ENCODE measurements at regions not wholly inside any gene's neighbourhood (a gene's known extent, or its start where the extent isn't known, plus 50 kb on each side); places are given as distances from the start of the nearest gene placed in this dataset.

GRCh38 chr1:213891989-213892902 lies 95.5 kb upstream of the PROX1 start:
- H2AFZ ChIP-seq (ENCODE audit: insufficient read depth, low read depth, low read length, poor library complexity, severe bottlenecking) = no peak overlapping the region
- TF ChIP-seq CTCF (IDR thresholded peaks at IDR 0.05) = no peak
- H3K79me2 ChIP-seq (ENCODE audit: insufficient read depth, low read length) = no peaks in the 10 kb centered on the region
- H3K4me1 ChIP-seq (ENCODE audit: control insufficient read depth in 1 of 2, insufficient read depth in 2 of 2, low read length in 2 of 2) = no peaks in the 10 kb centered on the region
- H3K27me3 Mint-ChIP-seq (ENCODE audit: low read depth in 3 of 3) = no peaks in the 10 kb centered on the region
- H3K9me3 ChIP-seq (replicated peaks in 1 of 2; ENCODE audit: control insufficient read depth in 1 of 2, insufficient read depth in 1 of 2, low read length in 2 of 2) = no peaks in the 10 kb centered on the region
- no peaks in the 10 kb centered on the region for H3K36me3 Mint-ChIP-seq
- H3K4me2 ChIP-seq (replicated peaks; ENCODE audit: extremely low read depth, low read length, poor library complexity, severe bottlenecking) = no peak overlapping the region
- H3K9me3 Mint-ChIP-seq = peaks cover 0 to 7% (median 0%) of the 10 kb centered on the region in 7 donors
- H3K4me1 Mint-ChIP-seq = no peaks in the 10 kb centered on the region
- no peaks in the 10 kb centered on the region for H3K27me3 ChIP-seq (ENCODE audit: control insufficient read depth in 2 of 2, insufficient read depth in 2 of 2, low read length in 2 of 2)
- no peaks in the 10 kb centered on the region for H4K20me1 ChIP-seq (ENCODE audit: insufficient read depth, low read length)
- intact Hi-C loops (cut with micrococcal nuclease) = no loop called here
- no CpG with 5 or more reads among the region's 6 CpGs for WGBS (ENCODE audit: insufficient coverage)
- no peak overlapping the region for H3K4me3 Mint-ChIP-seq
- H3K4me3 ChIP-seq (replicated peaks in 1 of 3; ENCODE audit: low read depth in 2 of 3, low read length in 3 of 3) = no peak overlapping the region
- no peak overlapping the region for H3K9ac ChIP-seq (ENCODE audit: insufficient read depth, low read length, poor library complexity, severe bottlenecking)
- H3K36me3 ChIP-seq (replicated peaks in 1 of 2; ENCODE audit: control insufficient read depth in 1 of 2, insufficient read depth in 2 of 2, low read length in 2 of 2) = no peaks in the 10 kb centered on the region
- no peak for DNase-seq
- H3K27ac ChIP-seq (ENCODE audit: low read depth in 1 of 2, low read length in 2 of 2) = no peak overlapping the region
- no peak overlapping the region for H3K27ac Mint-ChIP-seq

- H3K9ac ChIP-seq (ENCODE audit: insufficient read depth, low read length, poor library complexity, severe bottlenecking) = no peak overlapping the region
- Mint-ChIP-seq H3K27me3 (ENCODE audit: low read depth in 3 of 3) (no peaks in the 10 kb centered on the region), H3K27ac (no peak overlapping the region), H3K36me3 (no peaks in the 10 kb centered on the region), H3K4me3 (no peak overlapping the region), H3K9me3 (peaks cover 0 to 10% (median 0%) of the 10 kb centered on the region in 7 donors), H3K4me1 (no peaks in the 10 kb centered on the region)
- no peaks in the 10 kb centered on the region for H3K36me3 ChIP-seq (replicated peaks in 1 of 2; ENCODE audit: control insufficient read depth in 1 of 2, insufficient read depth in 2 of 2, low read length in 2 of 2)
- H3K27me3 ChIP-seq (ENCODE audit: control insufficient read depth in 2 of 2, insufficient read depth in 2 of 2, low read length in 2 of 2) = no peaks in the 10 kb centered on the region
- H3K9me3 ChIP-seq (replicated peaks in 1 of 2; ENCODE audit: control insufficient read depth in 1 of 2, insufficient read depth in 1 of 2, low read length in 2 of 2) = no peaks in the 10 kb centered on the region
- no peak overlapping the region for H2AFZ ChIP-seq (ENCODE audit: insufficient read depth, low read depth, low read length, poor library complexity, severe bottlenecking)
- intact Hi-C loops (cut with micrococcal nuclease) = no loop called here
- H3K27ac ChIP-seq (ENCODE audit: low read depth in 1 of 2, low read length in 2 of 2) = no peak overlapping the region
- no peak for DNase-seq
- no peak overlapping the region for H3K4me3 ChIP-seq (replicated peaks in 1 of 3; ENCODE audit: low read depth in 2 of 3, low read length in 3 of 3)
- no CpG with 5 or more reads among the region's 4 CpGs for WGBS (ENCODE audit: insufficient coverage)
- TF ChIP-seq CTCF (IDR thresholded peaks at IDR 0.05) = no peak
- no peaks in the 10 kb centered on the region for H3K79me2 ChIP-seq (ENCODE audit: insufficient read depth, low read length)
- H3K4me1 ChIP-seq (ENCODE audit: control insufficient read depth in 1 of 2, insufficient read depth in 2 of 2, low read length in 2 of 2) = no peaks in the 10 kb centered on the region
- no peak overlapping the region for H3K4me2 ChIP-seq (replicated peaks; ENCODE audit: extremely low read depth, low read length, poor library complexity, severe bottlenecking)
- no peaks in the 10 kb centered on the region for H4K20me1 ChIP-seq (ENCODE audit: insufficient read depth, low read length)
Measured at GRCh38 chr1:213898684-213899083, 89.1 kb upstream of the PROX1 start.
